Fibroblast of the aortic adventitia (primary cell): ENCODE measurements at regions not wholly inside any gene's neighbourhood (a gene's known extent, or its start where the extent isn't known, plus 50 kb on each side); places are given as distances from the start of the nearest gene placed in this dataset.

Source experiments
- DNase-seq: peaks from one replicate; pipeline ENCODE4 v3.0.0-alpha.2; 2010; ENCODE audit warnings: low read depth
- H3K4me3 ChIP-seq: 2 replicates; pipeline ENCODE4 v1.5.1; 2011; ENCODE audit warnings: low read depth, mild to moderate bottlenecking, control low read depth, low read length, moderate library complexity
- TF ChIP-seq, protein P1 (sequence below): IDR thresholded peaks from 2 replicates; pipeline ENCODE4 v1.5.1; 2011; ENCODE audit warnings: mild to moderate bottlenecking, low read length, control low read depth, inconsistent platforms; ENCODE audit not compliant: insufficient read depth

DNA sequence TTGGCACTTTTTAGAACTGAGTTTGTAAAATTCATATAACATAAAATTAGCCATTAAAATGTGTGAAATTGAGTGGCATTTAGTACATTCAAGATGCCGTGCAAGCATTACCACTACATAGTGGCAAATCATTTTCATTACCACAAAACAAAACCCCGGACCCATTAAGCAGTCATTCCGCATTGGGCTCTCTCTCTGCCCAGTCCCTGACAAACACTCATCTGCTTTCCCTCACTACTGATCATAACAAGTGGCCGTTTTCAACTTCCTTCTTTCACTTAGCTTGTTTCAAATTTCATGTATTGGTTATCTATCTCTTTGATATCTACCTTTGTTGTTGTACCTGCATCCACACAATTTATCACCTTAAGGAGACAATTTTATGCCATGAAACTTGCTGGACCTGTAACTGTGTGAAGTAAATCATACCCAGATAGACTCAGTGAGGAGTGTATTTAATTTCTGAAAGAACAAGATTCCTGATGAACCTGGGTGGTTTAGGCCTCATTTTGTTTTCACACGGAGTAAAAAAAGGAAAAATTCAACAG lies 202.1 kb downstream of the OR13H1 start:
- TF ChIP-seq, protein P1, sequence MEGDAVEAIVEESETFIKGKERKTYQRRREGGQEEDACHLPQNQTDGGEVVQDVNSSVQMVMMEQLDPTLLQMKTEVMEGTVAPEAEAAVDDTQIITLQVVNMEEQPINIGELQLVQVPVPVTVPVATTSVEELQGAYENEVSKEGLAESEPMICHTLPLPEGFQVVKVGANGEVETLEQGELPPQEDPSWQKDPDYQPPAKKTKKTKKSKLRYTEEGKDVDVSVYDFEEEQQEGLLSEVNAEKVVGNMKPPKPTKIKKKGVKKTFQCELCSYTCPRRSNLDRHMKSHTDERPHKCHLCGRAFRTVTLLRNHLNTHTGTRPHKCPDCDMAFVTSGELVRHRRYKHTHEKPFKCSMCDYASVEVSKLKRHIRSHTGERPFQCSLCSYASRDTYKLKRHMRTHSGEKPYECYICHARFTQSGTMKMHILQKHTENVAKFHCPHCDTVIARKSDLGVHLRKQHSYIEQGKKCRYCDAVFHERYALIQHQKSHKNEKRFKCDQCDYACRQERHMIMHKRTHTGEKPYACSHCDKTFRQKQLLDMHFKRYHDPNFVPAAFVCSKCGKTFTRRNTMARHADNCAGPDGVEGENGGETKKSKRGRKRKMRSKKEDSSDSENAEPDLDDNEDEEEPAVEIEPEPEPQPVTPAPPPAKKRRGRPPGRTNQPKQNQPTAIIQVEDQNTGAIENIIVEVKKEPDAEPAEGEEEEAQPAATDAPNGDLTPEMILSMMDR: no peak
- H3K4me3 ChIP-seq: no peak overlapping the region

DNA sequence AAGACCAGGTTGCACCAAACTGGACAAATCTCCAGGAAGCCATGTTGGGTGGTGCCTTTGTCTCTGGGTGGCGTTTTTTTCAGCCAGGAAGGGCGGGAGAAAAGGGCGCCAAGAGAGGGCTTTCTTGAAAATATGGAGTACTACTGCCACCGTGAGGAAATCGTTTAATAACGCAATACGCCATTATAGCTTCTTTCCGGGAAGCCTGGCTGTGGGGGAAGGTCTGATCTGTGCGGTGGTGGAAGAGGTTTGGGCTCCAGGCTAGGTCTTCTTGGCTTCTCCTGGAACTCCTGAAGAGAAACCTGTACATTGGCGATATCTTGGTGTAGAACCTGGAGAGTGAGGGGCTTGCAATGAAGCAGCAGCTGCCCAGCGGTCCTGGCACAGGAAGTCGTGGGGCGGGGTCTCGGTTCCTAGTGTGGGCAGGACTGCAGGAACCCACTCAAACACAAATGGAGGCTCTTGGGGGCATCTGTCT lies 202.7 kb downstream of the OR13H1 start:
- TF ChIP-seq, protein P1: peak; percentile 38
- peak overlapping the region; percentile 72 for H3K4me3 ChIP-seq
- DNase-seq: peak; percentile 96

More for the DNA sequence above, 202.1 kb downstream of the OR13H1 start:
- DNase-seq: no peak

DNA sequence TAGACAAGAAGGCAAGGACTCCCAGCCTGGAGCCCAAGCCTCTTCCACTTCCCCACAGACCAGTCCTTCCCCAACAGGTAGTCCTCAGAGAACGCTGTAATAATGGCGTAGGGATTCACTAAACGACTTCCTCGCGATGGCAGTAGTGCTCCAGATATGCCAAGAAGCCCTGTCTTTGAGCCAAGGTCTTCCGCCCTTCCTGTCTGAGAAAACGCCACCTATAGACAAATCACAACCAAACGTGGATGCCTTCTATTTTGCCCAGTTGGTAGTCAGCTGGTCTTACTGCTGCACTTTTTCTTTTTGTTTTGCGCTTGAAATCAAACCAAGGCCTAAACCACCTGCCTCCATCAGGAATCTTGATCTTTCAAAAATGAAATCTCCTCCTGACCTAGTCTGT lies 203.3 kb downstream of the OR13H1 start:
- peak; percentile 96 for DNase-seq
- H3K4me3 ChIP-seq: peak overlapping the region; percentile 72
- TF ChIP-seq, protein P1: peak; percentile 54

DNA sequence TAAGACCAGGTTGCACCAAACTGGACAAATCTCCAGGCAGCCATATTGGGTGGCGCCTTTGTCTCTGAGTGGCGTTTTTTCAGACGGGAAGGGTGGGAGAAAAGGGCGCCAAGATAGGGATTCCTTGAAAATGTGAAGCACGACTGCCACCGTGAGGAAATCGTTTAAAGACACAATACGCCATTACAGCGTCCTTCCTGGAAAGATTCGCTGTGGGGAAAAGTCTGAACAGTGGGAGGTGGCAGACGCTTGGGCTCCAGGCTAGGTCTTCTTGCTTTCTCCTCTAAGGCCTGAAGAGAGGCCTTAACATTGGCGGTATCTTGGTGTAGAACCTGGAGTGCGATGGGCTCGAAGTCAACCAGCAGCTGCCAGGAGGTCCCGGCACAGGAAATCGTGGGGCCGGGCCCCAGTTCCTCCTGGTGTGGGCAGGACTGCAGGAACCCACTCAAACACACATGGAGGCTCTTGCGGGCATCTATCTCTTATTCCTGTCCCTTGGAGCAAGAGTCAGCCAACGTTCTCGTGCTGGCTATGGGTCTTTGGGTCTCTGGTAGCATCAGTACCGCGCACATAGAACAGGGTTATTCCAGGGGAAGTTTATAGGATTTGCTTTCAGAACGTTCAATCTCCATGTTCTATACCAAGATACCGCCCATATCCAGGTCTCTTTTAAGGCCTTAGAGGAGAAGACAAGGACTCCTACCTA lies 208.8 kb downstream of the OR13H1 start:
- DNase-seq: peak; percentile 96
- TF ChIP-seq, protein P1: peak; percentile 39
- peak overlapping the region; percentile 61 for H3K4me3 ChIP-seq

DNA sequence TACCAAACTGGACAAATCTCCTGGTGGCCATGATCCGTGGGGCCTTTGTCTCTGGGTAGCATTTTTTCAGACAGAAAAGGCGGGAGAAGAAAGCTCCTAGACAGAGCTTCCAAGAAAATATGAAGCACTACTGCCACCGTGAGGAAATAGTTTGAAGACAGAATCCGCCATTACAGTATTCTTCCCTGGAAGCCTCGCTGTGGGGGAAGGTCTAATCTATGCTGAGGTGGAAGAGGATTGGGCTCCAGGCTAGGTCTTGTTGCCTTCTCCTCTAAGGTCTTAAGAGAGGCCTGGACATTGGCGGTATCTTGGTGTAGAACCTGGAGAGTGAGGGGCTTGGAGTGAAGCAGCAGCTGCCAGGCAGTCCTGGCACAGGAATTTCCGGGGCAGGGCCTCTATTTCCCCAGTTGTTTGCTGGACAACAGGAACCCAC lies 218.9 kb downstream of the OR13H1 start:
- H3K4me3 ChIP-seq: peak overlapping the region; percentile 44
- TF ChIP-seq, protein P1: peak; percentile 34
- DNase-seq: peak; percentile 92

DNA sequence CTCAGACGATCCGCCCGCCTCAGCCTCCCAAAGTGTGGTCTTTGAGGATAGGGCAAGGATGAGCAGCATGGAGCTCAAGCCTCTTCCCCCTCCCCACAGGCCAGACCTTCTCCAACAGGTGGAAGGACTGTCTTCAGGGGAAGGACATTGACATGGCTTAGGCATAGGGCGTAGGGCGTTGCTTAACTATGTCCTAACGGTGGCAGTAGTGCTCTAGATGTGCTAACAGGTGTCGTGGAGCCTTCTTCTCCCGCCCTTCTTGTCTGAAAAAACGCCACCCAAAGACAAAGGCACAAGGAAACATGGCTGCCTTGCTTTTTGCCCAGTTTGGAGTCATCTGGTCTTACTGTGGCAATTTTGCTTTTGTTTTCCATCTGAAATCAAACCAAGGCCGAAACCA lies 219.8 kb downstream of the OR13H1 start:
- peak overlapping the region; percentile 55 for H3K4me3 ChIP-seq
- DNase-seq: peak; percentile 96
- TF ChIP-seq, protein P1: peak; percentile 71
